ENCODE measurements at regions not wholly inside any gene's neighbourhood (a gene's known extent, or its start where the extent isn't known, plus 50 kb on each side); places are given as distances from the start of the nearest gene placed in this dataset.
A peak's percentile ranks its signal among the peaks of the same experiment; 100 is the strongest.
"Not testable (repeated sequence)": the region's sequence is repeated elsewhere in the genome, so short reads cannot be mapped to it uniquely, and the experiment has no call there.

- ATAC-seq; intact Hi-C loops (cut with DNase I); H3K9me3 ChIP-seq (ENCODE audit: control insufficient read depth, low read length); H3K27me3 ChIP-seq (ENCODE audit: control insufficient read depth, insufficient read depth); H3K4me1 ChIP-seq (ENCODE audit: control insufficient read depth, insufficient read depth, low read length); H3K27ac ChIP-seq (ENCODE audit: low read length); H3K4me3 ChIP-seq (ENCODE audit: low read length); DNase-seq: not testable (repeated sequence)
- 21% methylated on average over 2 of the region's 2 CpGs for WGBS
Measured at GRCh38 chr5:112600510-112600909, 137.2 kb upstream of the APC start.

GRCh38 chr5:112604732-112605630, 132.7 kb upstream of the APC start:
- Histone ChIP-seq H3K4me1 (ENCODE audit: control insufficient read depth, insufficient read depth, low read length) (no peaks in the 10 kb centered on the region), H3K9me3 (ENCODE audit: control insufficient read depth, low read length) (no peaks in the 10 kb centered on the region), H3K27ac (ENCODE audit: low read length) (no peak overlapping the region), H3K4me3 (ENCODE audit: low read length) (no peak overlapping the region), H3K27me3 (ENCODE audit: control insufficient read depth, insufficient read depth) (no peaks in the 10 kb centered on the region)
- no peak for DNase-seq
- intact Hi-C loops (cut with DNase I), result no loop called here
- WGBS, result 43% methylated on average over 2 of the region's 2 CpGs
- ATAC-seq, result peak; percentile 45 to 68

- Histone ChIP-seq H3K4me3 (ENCODE audit: low read length) (no peak overlapping the region), H3K27me3 (ENCODE audit: control insufficient read depth, insufficient read depth) (no peaks in the 10 kb centered on the region), H3K9me3 (ENCODE audit: control insufficient read depth, low read length) (no peaks in the 10 kb centered on the region), H3K27ac (ENCODE audit: low read length) (no peak overlapping the region), H3K4me1 (ENCODE audit: control insufficient read depth, insufficient read depth, low read length) (no peaks in the 10 kb centered on the region)
- 87% methylated on average over 1 of the region's 1 CpG for WGBS
- intact Hi-C loops (cut with DNase I), result no loop called here
- ATAC-seq, result no peak
- no peak for DNase-seq
Measured at GRCh38 chr5:112608975-112609374, 128.7 kb upstream of the APC start.

- H3K27me3 ChIP-seq (ENCODE audit: control insufficient read depth, insufficient read depth), result no peaks in the 10 kb centered on the region
- 93% methylated on average over 4 of the region's 4 CpGs for WGBS
Measured at GRCh38 chr5:112612663-112613062, 125.0 kb upstream of the APC start.

GRCh38 chr5:112614285-112614684, 123.4 kb upstream of the APC start:
- H3K27ac ChIP-seq (ENCODE audit: low read length), result no peak overlapping the region
- DNase-seq, result no peak
- no peak for ATAC-seq
- H3K9me3 ChIP-seq (ENCODE audit: control insufficient read depth, low read length), result no peaks in the 10 kb centered on the region
- intact Hi-C loops (cut with DNase I), result no loop called here
- 97% methylated on average over 4 of the region's 4 CpGs for WGBS
- H3K4me1 ChIP-seq (ENCODE audit: control insufficient read depth, insufficient read depth, low read length), result no peaks in the 10 kb centered on the region
- H3K27me3 ChIP-seq (ENCODE audit: control insufficient read depth, insufficient read depth), result no peaks in the 10 kb centered on the region
- no peak overlapping the region for H3K4me3 ChIP-seq (ENCODE audit: low read length)

More at GRCh38 chr5:112612663-112613062, 125.0 kb upstream of the APC start:
- DNase-seq, result no peak
- ATAC-seq, result no peak
- Histone ChIP-seq H3K4me3 (ENCODE audit: low read length) (no peak overlapping the region), H3K27ac (ENCODE audit: low read length) (no peak overlapping the region), H3K9me3 (ENCODE audit: control insufficient read depth, low read length) (no peaks in the 10 kb centered on the region), H3K4me1 (ENCODE audit: control insufficient read depth, insufficient read depth, low read length) (no peaks in the 10 kb centered on the region)
- intact Hi-C loops (cut with DNase I), result no loop called here

GRCh38 chr5:112614986-112615385, 122.7 kb upstream of the APC start:
- ATAC-seq, result no peak
- Histone ChIP-seq H3K9me3 (ENCODE audit: control insufficient read depth, low read length) (no peaks in the 10 kb centered on the region), H3K4me1 (ENCODE audit: control insufficient read depth, insufficient read depth, low read length) (no peaks in the 10 kb centered on the region), H3K27me3 (ENCODE audit: control insufficient read depth, insufficient read depth) (no peaks in the 10 kb centered on the region), H3K4me3 (ENCODE audit: low read length) (no peak overlapping the region), H3K27ac (ENCODE audit: low read length) (no peak overlapping the region)
- intact Hi-C loops (cut with DNase I), result no loop called here
- 48% methylated on average over 1 of the region's 1 CpG for WGBS
- no peak for DNase-seq

- no peaks in the 10 kb centered on the region for H3K4me1 ChIP-seq (ENCODE audit: control insufficient read depth, insufficient read depth, low read length)
- intact Hi-C loops (cut with DNase I), result no loop called here
- no peak overlapping the region for H3K27ac ChIP-seq (ENCODE audit: low read length)
- no peaks in the 10 kb centered on the region for H3K9me3 ChIP-seq (ENCODE audit: control insufficient read depth, low read length)
- no peaks in the 10 kb centered on the region for H3K27me3 ChIP-seq (ENCODE audit: control insufficient read depth, insufficient read depth)
- WGBS, result 81% methylated on average over 8 of the region's 8 CpGs
- H3K4me3 ChIP-seq (ENCODE audit: low read length), result peak overlapping the region; percentile 20
- no peak for DNase-seq
- no peak for ATAC-seq
Measured at GRCh38 chr5:112616812-112617547, 120.7 kb upstream of the APC start.

- Histone ChIP-seq H3K4me3 (ENCODE audit: low read length) (no peak overlapping the region), H3K27ac (ENCODE audit: low read length) (no peak overlapping the region), H3K27me3 (ENCODE audit: control insufficient read depth, insufficient read depth) (no peaks in the 10 kb centered on the region), H3K9me3 (ENCODE audit: control insufficient read depth, low read length) (no peaks in the 10 kb centered on the region), H3K4me1 (ENCODE audit: control insufficient read depth, insufficient read depth, low read length) (no peaks in the 10 kb centered on the region)
- ATAC-seq (no peak), DNase-seq (no peak)
- 60% methylated on average over 3 of the region's 3 CpGs for WGBS
- intact Hi-C loops (cut with DNase I), result no loop called here
Measured at GRCh38 chr5:112625246-112625645, 112.4 kb upstream of the APC start.

- H3K9me3 ChIP-seq (ENCODE audit: control insufficient read depth, low read length), result no peaks in the 10 kb centered on the region
- DNase-seq, result no peak
- H3K4me3 ChIP-seq (ENCODE audit: low read length), result no peak overlapping the region
- no peak overlapping the region for H3K27ac ChIP-seq (ENCODE audit: low read length)
- no peaks in the 10 kb centered on the region for H3K4me1 ChIP-seq (ENCODE audit: control insufficient read depth, insufficient read depth, low read length)
- no peaks in the 10 kb centered on the region for H3K27me3 ChIP-seq (ENCODE audit: control insufficient read depth, insufficient read depth)
- intact Hi-C loops (cut with DNase I), result no loop called here
- 40% methylated on average over 4 of the region's 4 CpGs for WGBS
- ATAC-seq, result no peak
Measured at GRCh38 chr5:112625689-112626438, 111.8 kb upstream of the APC start.

- H3K4me3 ChIP-seq (ENCODE audit: low read length), result no peak overlapping the region
- no peaks in the 10 kb centered on the region for H3K9me3 ChIP-seq (ENCODE audit: control insufficient read depth, low read length)
- DNase-seq (no peak), ATAC-seq (no peak)
- 70% methylated on average over 4 of the region's 4 CpGs for WGBS
- H3K4me1 ChIP-seq (ENCODE audit: control insufficient read depth, insufficient read depth, low read length), result no peaks in the 10 kb centered on the region
- intact Hi-C loops (cut with DNase I), result no loop called here
- H3K27ac ChIP-seq (ENCODE audit: low read length), result no peak overlapping the region
- no peaks in the 10 kb centered on the region for H3K27me3 ChIP-seq (ENCODE audit: control insufficient read depth, insufficient read depth)
Measured at GRCh38 chr5:112626715-112627114, 111.0 kb upstream of the APC start.
